Tibial artery (tissue), 4 donors: ENCODE measurements at regions not wholly inside any gene's neighbourhood (a gene's known extent, or its start where the extent isn't known, plus 50 kb on each side); places are given as distances from the start of the nearest gene placed in this dataset.
A peak's percentile ranks its signal among the peaks of the same experiment; 100 is the strongest.

Source experiments
- DNase-seq, 2 donors: peaks; one replicate each; pipeline ENCODE4 v3.0.0-alpha.2; 2019
- H3K27ac ChIP-seq, 2 donors: fragments of 200-600 bp; sonication (generic) in 1 of 2; 1 replicate in 1 of 2; 2 replicates in 1 of 2; pipeline ENCODE4 v1.5.1; 2018 to 2019; ENCODE audit warnings: mild to moderate bottlenecking in 1 of 2
- H3K27me3 ChIP-seq, 2 donors: fragments of 200-600 bp; sonication (generic) in 1 of 2; one replicate each; pipeline versions ENCODE4 v1.5.1 to v1.6.0; 2016 to 2019
- H3K36me3 ChIP-seq, 3 donors: fragments of 200-600 bp; sonication (generic) in 2 of 3; one replicate each; pipeline ENCODE4 v1.5.1; 2016 to 2019; ENCODE audit warnings: mild to moderate bottlenecking in 2 of 3
- H3K4me1 ChIP-seq, 4 donors: fragments of 200-600 bp; sonication (generic) in 2 of 4; 1 replicate in 3 of 4; 2 replicates in 1 of 4; pipeline ENCODE4 v1.5.1; 2016 to 2019
- H3K4me3 ChIP-seq, 2 donors: fragments of 200-600 bp; sonication (generic) in 1 of 2; 1 replicate in 1 of 2; 2 replicates in 1 of 2; pipeline ENCODE4 v1.5.1; 2018 to 2019; ENCODE audit warnings: mild to moderate bottlenecking in 2 of 2
- H3K9me3 ChIP-seq, 3 donors: fragments of 200-600 bp; sonication (generic) in 1 of 3; one replicate each; pipeline ENCODE4 v1.5.1; 2016 to 2019
- intact Hi-C: fragments of 100-400 bp; cut with DNase I; formaldehyde crosslinking; loops from one replicate; pipeline ENCODE4 v1.15.0; 2023; ENCODE audit warnings: low total_unique reads
- TF ChIP-seq, protein P1 (sequence below), 2 experiments: fragments of 200-600 bp in 1 of 2; fragments of 450-650 bp in 1 of 2; IDR thresholded peaks; one replicate each; pipeline ENCODE4 v1.5.1; 2017 to 2019; ENCODE audit warnings: antibody characterized with exemption in 2 of 2, mild to moderate bottlenecking in 1 of 2, moderate library complexity in 1 of 2

DNA sequence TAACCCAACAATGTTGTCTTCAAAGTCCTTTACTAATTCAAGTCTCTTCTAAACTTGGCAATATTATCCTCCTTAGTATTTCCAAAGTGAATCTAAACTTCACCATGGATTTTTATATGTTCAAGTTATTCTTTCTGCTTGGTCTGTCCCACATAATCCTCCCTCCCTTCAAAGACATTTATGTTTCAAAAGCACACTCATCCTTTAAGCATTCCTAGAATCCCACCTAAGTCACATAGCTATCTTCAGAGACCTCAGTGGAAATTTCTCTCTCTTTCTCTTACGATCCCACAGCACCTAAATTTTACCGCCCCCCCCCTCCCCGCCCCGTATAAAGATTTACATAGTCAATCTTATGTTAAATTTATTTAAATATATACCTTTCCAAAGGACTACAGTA lies 314.9 kb upstream of the GRIA3 start:
- H3K4me3 ChIP-seq, result no peak overlapping the region
- H3K27me3 ChIP-seq, result no peaks in the 10 kb centered on the region
- no peaks in the 10 kb centered on the region for H3K36me3 ChIP-seq
- H3K4me1 ChIP-seq, result peaks cover 0 to 19% (median 0%) of the 10 kb centered on the region in 4 donors
- peak overlapping the region in 1 of 2 donors; percentile 37 for H3K27ac ChIP-seq
- intact Hi-C loops, result no loop called here
- no peaks in the 10 kb centered on the region for H3K9me3 ChIP-seq
- DNase-seq, result no peak
- TF ChIP-seq, protein P1, sequence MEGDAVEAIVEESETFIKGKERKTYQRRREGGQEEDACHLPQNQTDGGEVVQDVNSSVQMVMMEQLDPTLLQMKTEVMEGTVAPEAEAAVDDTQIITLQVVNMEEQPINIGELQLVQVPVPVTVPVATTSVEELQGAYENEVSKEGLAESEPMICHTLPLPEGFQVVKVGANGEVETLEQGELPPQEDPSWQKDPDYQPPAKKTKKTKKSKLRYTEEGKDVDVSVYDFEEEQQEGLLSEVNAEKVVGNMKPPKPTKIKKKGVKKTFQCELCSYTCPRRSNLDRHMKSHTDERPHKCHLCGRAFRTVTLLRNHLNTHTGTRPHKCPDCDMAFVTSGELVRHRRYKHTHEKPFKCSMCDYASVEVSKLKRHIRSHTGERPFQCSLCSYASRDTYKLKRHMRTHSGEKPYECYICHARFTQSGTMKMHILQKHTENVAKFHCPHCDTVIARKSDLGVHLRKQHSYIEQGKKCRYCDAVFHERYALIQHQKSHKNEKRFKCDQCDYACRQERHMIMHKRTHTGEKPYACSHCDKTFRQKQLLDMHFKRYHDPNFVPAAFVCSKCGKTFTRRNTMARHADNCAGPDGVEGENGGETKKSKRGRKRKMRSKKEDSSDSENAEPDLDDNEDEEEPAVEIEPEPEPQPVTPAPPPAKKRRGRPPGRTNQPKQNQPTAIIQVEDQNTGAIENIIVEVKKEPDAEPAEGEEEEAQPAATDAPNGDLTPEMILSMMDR (IDR thresholded peaks at IDR 0.05), result no peak

DNA sequence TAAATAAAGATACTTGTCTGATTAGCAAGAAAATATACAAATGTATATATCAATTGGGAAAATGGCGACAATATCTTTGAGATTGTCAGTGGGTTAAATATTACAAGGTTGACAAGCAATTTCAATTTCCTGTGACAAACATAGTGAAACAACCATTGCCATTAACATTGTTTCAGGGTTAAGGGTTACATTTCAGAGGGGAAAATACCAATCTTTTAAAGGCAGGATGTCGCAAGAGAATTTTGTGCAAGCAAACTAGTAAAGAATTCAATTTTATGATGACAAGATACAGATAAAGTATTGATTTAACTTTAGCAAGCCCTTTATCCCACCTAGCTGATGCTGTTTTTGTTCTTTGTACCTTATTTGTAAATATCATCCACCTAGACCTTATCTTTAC lies 305.8 kb upstream of the GRIA3 start:
- Histone ChIP-seq H3K4me1 (no peaks in the 10 kb centered on the region), H3K36me3 (no peaks in the 10 kb centered on the region), H3K9me3 (peaks cover 0 to 8% (median 0%) of the 10 kb centered on the region in 3 donors), H3K27ac (no peak overlapping the region), H3K27me3 (no peaks in the 10 kb centered on the region), H3K4me3 (no peak overlapping the region)
- intact Hi-C loops, result no loop called here
- TF ChIP-seq, protein P1 (IDR thresholded peaks at IDR 0.05), result no peak
- DNase-seq, result no peak

DNA sequence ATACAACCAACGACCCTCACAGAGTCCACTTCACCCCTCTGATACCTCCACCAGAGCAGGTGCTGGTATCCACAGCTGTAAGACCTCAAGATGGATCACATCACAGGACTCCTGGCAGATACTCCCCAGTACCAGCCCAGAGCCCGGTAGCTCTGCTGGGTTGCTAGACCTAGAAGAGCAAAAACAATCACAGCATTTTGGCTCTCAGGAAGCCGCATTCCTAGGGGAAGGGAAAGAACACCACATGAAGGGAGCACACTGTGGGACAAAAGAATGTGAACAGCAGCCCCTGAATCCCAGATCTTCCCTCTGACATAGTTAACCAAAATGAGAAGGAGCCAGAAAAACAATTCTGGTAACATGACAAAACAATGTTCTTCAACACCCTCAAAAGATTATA lies 303.1 kb upstream of the GRIA3 start:
- DNase-seq, result no peak
- TF ChIP-seq, protein P1 (IDR thresholded peaks at IDR 0.05), result no peak

DNA sequence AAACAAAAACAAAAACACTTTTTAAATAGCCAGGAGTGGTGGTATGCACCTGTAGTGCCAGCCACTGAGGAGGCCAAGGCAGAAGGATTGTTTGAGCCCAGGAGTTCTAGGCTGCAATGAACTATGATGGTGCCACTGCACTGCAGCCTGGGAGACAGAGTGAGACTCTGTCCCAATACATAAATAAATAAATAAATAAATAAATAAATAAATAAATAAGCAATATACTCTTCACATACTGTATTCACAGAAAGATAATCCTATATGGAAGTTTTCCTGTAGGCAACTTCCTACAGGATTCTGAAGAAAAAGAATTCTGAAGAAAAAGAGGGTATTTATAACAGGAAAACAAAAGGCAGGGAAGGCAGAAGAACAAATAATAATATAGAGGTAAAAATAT lies 293.3 kb upstream of the GRIA3 start:
- H3K27ac ChIP-seq, result no peak overlapping the region
- H3K36me3 ChIP-seq, result no peaks in the 10 kb centered on the region
- H3K9me3 ChIP-seq, result no peaks in the 10 kb centered on the region
- H3K4me1 ChIP-seq, result no peaks in the 10 kb centered on the region
- no peak for DNase-seq
- no peaks in the 10 kb centered on the region for H3K27me3 ChIP-seq
- H3K4me3 ChIP-seq, result no peak overlapping the region
- intact Hi-C loops, result no loop called here
- TF ChIP-seq, protein P1 (IDR thresholded peaks at IDR 0.05), result no peak

More for the DNA sequence above, 303.1 kb upstream of the GRIA3 start:
- Histone ChIP-seq H3K27me3 (no peaks in the 10 kb centered on the region), H3K27ac (no peak overlapping the region), H3K9me3 (peaks cover 0 to 8% (median 0%) of the 10 kb centered on the region in 3 donors), H3K4me3 (no peak overlapping the region), H3K36me3 (no peaks in the 10 kb centered on the region), H3K4me1 (no peaks in the 10 kb centered on the region)
- intact Hi-C loops, result no loop called here

DNA sequence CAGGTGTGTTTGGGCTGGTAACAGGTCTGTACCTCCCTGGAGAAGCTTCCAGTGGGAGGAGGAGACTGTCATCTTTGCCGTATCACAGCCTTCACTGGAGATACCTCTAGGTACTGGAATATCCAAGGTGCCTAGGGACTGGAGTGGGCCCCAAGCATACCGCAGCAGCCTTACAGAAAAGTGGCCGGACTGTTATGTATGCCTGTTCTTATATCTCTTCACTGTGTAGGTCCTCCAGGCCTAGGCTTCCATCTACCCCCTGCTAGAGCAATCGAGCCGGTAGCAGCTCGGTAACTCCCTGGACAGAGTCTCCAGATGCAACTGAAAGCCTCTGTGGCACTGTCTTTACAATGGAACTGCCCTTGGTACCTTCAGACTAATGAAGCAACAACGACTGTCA lies 277.4 kb upstream of the GRIA3 start:
- H3K4me3 ChIP-seq, result no peak overlapping the region
- no peaks in the 10 kb centered on the region for H3K36me3 ChIP-seq
- peaks cover 0 to 26% (median 5%) of the 10 kb centered on the region in 3 donors for H3K9me3 ChIP-seq
- TF ChIP-seq, protein P1 (IDR thresholded peaks at IDR 0.05), result no peak
- H3K4me1 ChIP-seq, result no peaks in the 10 kb centered on the region
- no peak overlapping the region for H3K27ac ChIP-seq
- H3K27me3 ChIP-seq, result no peaks in the 10 kb centered on the region
- no peak for DNase-seq
- intact Hi-C loops, result no loop called here

DNA sequence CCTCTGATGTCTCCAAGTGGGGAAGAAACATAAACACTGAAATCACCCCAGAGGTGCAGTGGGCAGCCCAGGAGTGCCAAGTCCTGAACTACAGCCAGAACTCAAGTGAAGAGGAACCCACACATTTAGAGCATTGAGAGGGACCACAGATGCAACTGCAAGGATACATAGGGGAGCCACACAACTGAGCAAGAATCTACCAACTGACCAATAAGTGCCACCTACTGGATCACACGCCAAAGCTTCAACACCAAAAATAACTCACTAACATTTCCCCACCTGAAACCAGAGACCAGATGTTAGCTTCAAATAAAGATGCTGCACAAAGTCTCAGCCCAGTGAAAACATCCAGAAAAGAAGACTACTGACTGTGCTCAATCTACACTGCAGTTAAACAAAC lies 276.7 kb upstream of the GRIA3 start:
- H3K27ac ChIP-seq, result no peak overlapping the region
- peaks cover 0 to 26% (median 5%) of the 10 kb centered on the region in 3 donors for H3K9me3 ChIP-seq
- intact Hi-C loops, result no loop called here
- TF ChIP-seq, protein P1 (IDR thresholded peaks at IDR 0.05), result no peak
- H3K36me3 ChIP-seq, result no peaks in the 10 kb centered on the region
- DNase-seq, result no peak
- H3K4me3 ChIP-seq, result no peak overlapping the region
- no peaks in the 10 kb centered on the region for H3K4me1 ChIP-seq
- H3K27me3 ChIP-seq, result no peaks in the 10 kb centered on the region
